ENCODE measurements at regions not wholly inside any gene's neighbourhood (a gene's known extent, or its start where the extent isn't known, plus 50 kb on each side); places are given as distances from the start of the nearest gene placed in this dataset.

DNA sequence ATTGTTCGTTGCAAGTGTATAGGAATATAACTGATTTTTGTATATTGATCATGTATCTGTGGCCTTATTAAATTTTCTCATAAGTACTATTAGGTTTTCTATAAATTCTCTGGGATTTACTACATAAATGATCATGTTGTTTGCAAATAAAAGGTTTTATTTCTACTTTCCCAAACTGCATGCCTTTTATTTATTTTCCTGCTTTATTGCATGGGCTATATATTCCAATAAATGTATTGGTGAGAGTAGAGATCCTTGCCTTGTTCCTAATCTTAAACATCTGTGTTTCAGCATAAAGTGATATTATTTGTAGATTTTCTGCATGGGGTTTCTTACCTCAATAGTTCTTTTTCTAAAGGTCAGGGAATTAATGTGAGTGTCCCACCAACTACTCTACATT, 107.0 kb upstream of the CD55 start:
- Histone ChIP-seq H3K27me3 (no peaks in the 10 kb centered on the region), H3K36me3 (no peaks in the 10 kb centered on the region), H3K27ac (replicated peaks in 1 of 4) (no peak overlapping the region), H3K4me3 (no peak overlapping the region), H3K9me3 (peaks cover 0 to 16% (median 5%) of the 10 kb centered on the region in 4 donors), H3K4me1 (no peaks in the 10 kb centered on the region)
- intact Hi-C loops (cut with DNase I): no loop called here
- TF ChIP-seq POLR2A (IDR thresholded peaks at IDR 0.05; ENCODE audit: low read depth) (no peak), EP300 (IDR thresholded peaks at IDR 0.05) (no peak), POLR2AphosphoS5 (IDR thresholded peaks at IDR 0.05) (no peak)
- TF ChIP-seq, protein P1, sequence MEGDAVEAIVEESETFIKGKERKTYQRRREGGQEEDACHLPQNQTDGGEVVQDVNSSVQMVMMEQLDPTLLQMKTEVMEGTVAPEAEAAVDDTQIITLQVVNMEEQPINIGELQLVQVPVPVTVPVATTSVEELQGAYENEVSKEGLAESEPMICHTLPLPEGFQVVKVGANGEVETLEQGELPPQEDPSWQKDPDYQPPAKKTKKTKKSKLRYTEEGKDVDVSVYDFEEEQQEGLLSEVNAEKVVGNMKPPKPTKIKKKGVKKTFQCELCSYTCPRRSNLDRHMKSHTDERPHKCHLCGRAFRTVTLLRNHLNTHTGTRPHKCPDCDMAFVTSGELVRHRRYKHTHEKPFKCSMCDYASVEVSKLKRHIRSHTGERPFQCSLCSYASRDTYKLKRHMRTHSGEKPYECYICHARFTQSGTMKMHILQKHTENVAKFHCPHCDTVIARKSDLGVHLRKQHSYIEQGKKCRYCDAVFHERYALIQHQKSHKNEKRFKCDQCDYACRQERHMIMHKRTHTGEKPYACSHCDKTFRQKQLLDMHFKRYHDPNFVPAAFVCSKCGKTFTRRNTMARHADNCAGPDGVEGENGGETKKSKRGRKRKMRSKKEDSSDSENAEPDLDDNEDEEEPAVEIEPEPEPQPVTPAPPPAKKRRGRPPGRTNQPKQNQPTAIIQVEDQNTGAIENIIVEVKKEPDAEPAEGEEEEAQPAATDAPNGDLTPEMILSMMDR (IDR thresholded peaks at IDR 0.05): no peak
- WGBS: 98% methylated on average over 1 of the region's 1 CpG
- no peak for DNase-seq (ENCODE audit: extremely low spot score)

- Histone ChIP-seq H3K4me3 (no peak overlapping the region), H3K27ac (replicated peaks in 1 of 4) (no peak overlapping the region), H3K27me3 (no peaks in the 10 kb centered on the region), H3K36me3 (no peaks in the 10 kb centered on the region), H3K4me1 (no peaks in the 10 kb centered on the region), H3K9me3 (peaks cover 0 to 16% (median 5%) of the 10 kb centered on the region in 4 donors)
- WGBS: 70% methylated on average over 8 of the region's 8 CpGs
- intact Hi-C loops (cut with DNase I): no loop called here
- no peak for DNase-seq (ENCODE audit: extremely low spot score)
- no peak for TF ChIP-seq POLR2A (IDR thresholded peaks at IDR 0.05; ENCODE audit: low read depth)
- TF ChIP-seq POLR2AphosphoS5 (IDR thresholded peaks at IDR 0.05): no peak
- TF ChIP-seq EP300 (IDR thresholded peaks at IDR 0.05): no peak
- TF ChIP-seq, protein P1 (IDR thresholded peaks at IDR 0.05): no peak
These were observed 103.5 kb upstream of the CD55 start for GRCh38 chr1:207217778-207218511.

DNA sequence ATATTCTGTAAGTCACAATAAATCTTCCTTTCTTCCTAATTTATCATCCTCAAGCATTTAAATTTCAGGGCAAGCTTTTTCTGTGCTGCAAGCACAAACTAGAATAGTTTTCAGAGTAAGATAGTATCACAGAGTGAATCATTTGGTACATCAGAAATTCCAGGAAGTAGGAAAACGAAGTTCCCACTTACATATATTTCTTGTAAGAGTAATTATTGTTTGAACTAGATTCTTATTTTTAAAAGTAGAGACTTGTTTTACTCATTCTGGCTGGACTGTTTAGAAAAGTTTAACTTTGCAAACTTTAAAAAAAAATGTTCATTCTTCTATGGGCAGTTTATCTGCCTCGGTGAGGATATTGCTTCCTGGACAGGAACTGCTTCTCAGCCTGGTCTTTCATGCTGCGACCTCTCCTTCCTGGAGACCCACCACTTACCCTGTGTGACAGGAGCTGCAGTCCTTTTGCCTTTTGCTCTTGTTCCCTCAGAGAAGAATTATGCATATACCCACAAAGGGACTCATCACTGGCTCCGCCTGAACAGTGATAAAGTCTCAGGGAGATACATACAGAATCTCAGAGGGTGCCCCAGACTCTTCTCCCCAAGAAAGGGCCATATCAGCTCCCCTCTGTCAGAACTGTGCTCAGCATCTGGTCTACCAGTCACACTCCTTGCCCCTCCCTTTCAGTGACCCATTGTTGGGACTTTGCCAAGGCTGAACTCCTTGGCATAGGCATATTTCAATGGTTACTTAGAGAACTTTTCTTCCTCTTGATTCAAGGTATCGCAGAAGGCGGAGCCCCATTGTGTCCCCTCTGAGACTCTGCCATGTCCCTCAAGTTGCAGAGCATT, 102.7 kb upstream of the CD55 start:
- no peak for TF ChIP-seq EP300 (IDR thresholded peaks at IDR 0.05)
- no peak for TF ChIP-seq POLR2A (IDR thresholded peaks at IDR 0.05; ENCODE audit: low read depth)
- TF ChIP-seq, protein P1 (IDR thresholded peaks at IDR 0.05): no peak
- no peak for TF ChIP-seq POLR2AphosphoS5 (IDR thresholded peaks at IDR 0.05)
- H3K4me3 ChIP-seq: no peak overlapping the region
- no peak overlapping the region for H3K27ac ChIP-seq (replicated peaks in 1 of 4)
- no peaks in the 10 kb centered on the region for H3K27me3 ChIP-seq
- intact Hi-C loops (cut with DNase I): no loop called here
- peaks cover 0 to 16% (median 5%) of the 10 kb centered on the region in 4 donors for H3K9me3 ChIP-seq
- no peaks in the 10 kb centered on the region for H3K36me3 ChIP-seq
- no peaks in the 10 kb centered on the region for H3K4me1 ChIP-seq
- no peak for DNase-seq (ENCODE audit: extremely low spot score)
- 66% methylated on average over 6 of the region's 6 CpGs for WGBS

- H3K4me3 ChIP-seq: no peak overlapping the region
- H3K27me3 ChIP-seq: no peaks in the 10 kb centered on the region
- H3K9me3 ChIP-seq: peaks cover 0 to 3% (median 0%) of the 10 kb centered on the region in 4 donors
- intact Hi-C loops (cut with DNase I): no loop called here
- H3K36me3 ChIP-seq: no peaks in the 10 kb centered on the region
- no peak for DNase-seq (ENCODE audit: extremely low spot score)
- no peaks in the 10 kb centered on the region for H3K4me1 ChIP-seq
- no peak overlapping the region for H3K27ac ChIP-seq (replicated peaks in 1 of 4)
- TF ChIP-seq, protein P1 (IDR thresholded peaks at IDR 0.05): no peak
- TF ChIP-seq POLR2AphosphoS5 (IDR thresholded peaks at IDR 0.05) (no peak), POLR2A (IDR thresholded peaks at IDR 0.05; ENCODE audit: low read depth) (no peak), EP300 (IDR thresholded peaks at IDR 0.05) (no peak)
- WGBS: 89% methylated on average over 24 of the region's 24 CpGs
These were observed 101.2 kb upstream of the CD55 start for GRCh38 chr1:207219979-207220889.

Measured in esophagus muscularis mucosa (tissue), 4 donors.